Hematopoietic multipotent progenitor cell treated with erythropoietin and hydrocortisone succinate and interleukin-3 and kit ligand, for 6 days (in vitro differentiated cells): ENCODE measurements at regions not wholly inside any gene's neighbourhood (a gene's known extent, or its start where the extent isn't known, plus 50 kb on each side); places are given as distances from the start of the nearest gene placed in this dataset.

Experiments used
- DNase-seq: peaks from one replicate; pipeline ENCODE4 v3.0.0-alpha.2; 2015

GRCh38 chr2:236692937-236693336 is 123.3 kb downstream of the ACKR3 start:
- DNase-seq, result no peak

- DNase-seq, result no peak
These were observed 123.9 kb downstream of the ACKR3 start for GRCh38 chr2:236693531-236693930.

GRCh38 chr2:236694146-236694888 is 124.7 kb downstream of the ACKR3 start:
- no peak for DNase-seq

GRCh38 chr2:236696834-236697233 is 127.2 kb downstream of the ACKR3 start:
- no peak for DNase-seq

GRCh38 chr2:236698016-236698627 is 128.5 kb downstream of the ACKR3 start:
- DNase-seq, result no peak

GRCh38 chr2:236700703-236701102 is 131.1 kb downstream of the ACKR3 start:
- no peak for DNase-seq

GRCh38 chr2:236702657-236703372 is 133.2 kb downstream of the ACKR3 start:
- no peak for DNase-seq

GRCh38 chr2:236703373-236703709 is 133.7 kb downstream of the ACKR3 start:
- DNase-seq, result no peak

GRCh38 chr2:236703906-236704305 is 134.3 kb downstream of the ACKR3 start:
- no peak for DNase-seq

GRCh38 chr2:236704887-236705286 is 135.3 kb downstream of the ACKR3 start:
- no peak for DNase-seq

GRCh38 chr2:236705295-236706105 is 135.9 kb downstream of the ACKR3 start:
- no peak for DNase-seq

GRCh38 chr2:236706288-236706687 is 136.7 kb downstream of the ACKR3 start:
- no peak for DNase-seq

GRCh38 chr2:236706803-236707202 is 137.2 kb downstream of the ACKR3 start:
- DNase-seq, result no peak

GRCh38 chr2:236711440-236711839 is 141.8 kb downstream of the ACKR3 start:
- DNase-seq, result peak; percentile 6

GRCh38 chr2:236712304-236712703 is 142.7 kb downstream of the ACKR3 start:
- no peak for DNase-seq

- no peak for DNase-seq
These were observed 143.5 kb downstream of the ACKR3 start for GRCh38 chr2:236712961-236713673.

GRCh38 chr2:236714080-236714479 is 144.5 kb downstream of the ACKR3 start:
- DNase-seq, result no peak

- DNase-seq, result no peak
These were observed 145.5 kb downstream of the ACKR3 start for GRCh38 chr2:236715077-236715476.

GRCh38 chr2:236715491-236715961 is 145.9 kb downstream of the ACKR3 start:
- no peak for DNase-seq

GRCh38 chr2:236717120-236717519 is 147.5 kb downstream of the ACKR3 start:
- no peak for DNase-seq

GRCh38 chr2:236717729-236718128 is 148.1 kb downstream of the ACKR3 start:
- DNase-seq, result no peak

GRCh38 chr2:236718207-236718992 is 148.8 kb downstream of the ACKR3 start:
- DNase-seq, result no peak
